ENCODE measurements at regions not wholly inside any gene's neighbourhood (a gene's known extent, or its start where the extent isn't known, plus 50 kb on each side); places are given as distances from the start of the nearest gene placed in this dataset.

DNA sequence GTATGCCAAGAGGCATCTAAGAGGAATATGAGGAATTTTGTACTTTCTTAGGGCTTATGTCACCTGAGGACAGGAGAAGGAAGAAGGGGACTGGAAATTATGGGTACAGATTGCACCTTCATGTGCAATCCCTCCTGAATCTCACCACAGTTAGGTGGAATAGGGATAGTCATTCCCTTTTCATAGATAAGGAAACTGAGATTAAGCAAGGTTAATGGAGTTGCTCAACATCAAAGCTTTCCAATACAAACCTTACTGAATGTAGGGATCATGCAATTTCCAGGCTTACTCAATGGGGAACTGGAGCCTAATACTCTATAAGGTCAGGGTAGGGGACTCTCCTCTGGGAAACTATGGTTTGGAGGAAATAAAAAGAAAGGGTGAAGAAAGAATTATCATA lies 133.0 kb downstream of the C11orf87 start:
- no peak for DNase-seq (ENCODE audit: low spot score)

DNA sequence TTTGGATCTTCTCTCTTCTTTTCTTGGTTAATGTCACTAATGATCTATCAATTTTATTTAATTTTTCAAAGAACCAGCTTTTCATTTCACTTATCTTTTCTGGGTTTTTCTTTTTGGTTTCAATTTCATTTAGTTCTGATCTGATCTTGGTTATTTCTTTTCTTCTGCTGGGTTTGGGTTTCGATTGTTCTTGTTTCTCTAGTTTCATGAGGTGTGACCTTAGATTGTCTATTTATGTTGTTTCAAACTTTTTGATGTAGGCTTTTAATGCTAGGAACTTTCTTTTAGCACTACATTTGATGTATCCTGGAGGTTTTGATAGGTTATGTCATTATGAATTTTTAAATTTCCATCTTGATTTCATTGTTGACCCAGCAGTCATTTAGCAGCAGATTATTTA lies 142.3 kb downstream of the C11orf87 start:
- no peak for DNase-seq (ENCODE audit: low spot score)

GRCh38 chr11:109582470-109582869 lies 160.5 kb downstream of the C11orf87 start:
- DNase-seq (ENCODE audit: low spot score): no peak

DNA sequence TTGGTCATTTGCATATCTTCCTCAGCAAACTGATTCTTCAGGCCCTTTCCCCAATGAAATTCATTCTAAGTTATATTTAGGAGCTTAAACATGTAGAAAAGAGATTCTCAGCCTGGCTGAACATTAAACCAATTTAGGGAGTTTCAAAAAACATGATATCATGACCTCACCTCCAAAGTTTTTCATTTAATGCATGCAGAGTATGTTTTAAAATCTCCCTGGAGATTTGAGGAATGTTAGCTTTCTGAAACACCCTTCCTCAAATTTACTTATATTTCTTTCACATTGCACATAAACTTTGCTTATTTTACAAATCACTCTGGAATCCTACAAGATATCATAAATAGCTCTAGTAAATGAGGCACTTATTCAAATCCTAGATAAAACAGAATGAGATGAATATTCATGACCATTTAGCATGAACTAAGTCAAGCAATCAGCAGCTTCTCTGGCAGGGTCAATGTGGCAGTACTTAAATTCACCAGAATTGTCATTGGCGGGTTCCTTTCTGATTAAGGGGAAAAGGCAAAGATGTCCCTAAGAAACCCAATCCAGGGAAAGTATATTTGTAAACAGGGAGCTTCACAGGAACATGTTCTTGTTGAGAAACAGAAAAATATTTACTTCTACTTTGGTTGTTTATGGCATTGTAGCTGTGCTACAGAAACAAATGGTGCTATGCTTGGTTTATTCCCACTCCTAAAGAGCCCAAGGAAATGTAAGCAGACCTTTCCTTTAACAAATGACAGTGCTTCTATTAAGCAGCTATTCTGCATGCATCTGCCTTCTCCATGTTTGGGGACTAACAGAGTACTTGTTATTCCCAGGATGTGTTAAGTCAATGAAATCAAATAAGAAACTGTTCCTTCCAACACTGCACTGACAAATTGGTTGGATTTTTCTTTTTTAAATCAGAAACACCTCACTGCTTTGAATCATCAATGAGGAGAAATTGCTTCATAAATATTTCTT lies 162.3 kb downstream of the C11orf87 start:
- no peak for DNase-seq (ENCODE audit: low spot score)

DNA sequence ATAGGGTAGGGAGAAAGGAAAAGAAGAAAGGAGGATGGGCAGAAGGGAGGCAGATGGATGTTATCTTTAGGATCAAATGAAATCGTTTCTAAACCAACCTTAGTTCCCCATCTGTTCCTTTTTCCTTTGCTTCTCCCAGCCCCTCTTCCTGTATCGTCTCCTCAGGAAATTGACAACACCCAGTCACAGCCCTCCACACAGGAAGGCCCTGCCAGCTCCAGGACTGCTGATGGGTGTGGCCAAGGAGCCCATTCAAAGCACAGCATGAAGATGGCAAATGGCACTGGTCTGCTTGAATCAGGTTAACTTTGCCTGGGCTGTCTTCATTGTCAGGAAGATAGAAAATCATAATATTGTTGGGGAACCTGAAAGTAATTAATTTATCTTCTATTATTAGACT lies 164.8 kb downstream of the C11orf87 start:
- no peak for DNase-seq (ENCODE audit: low spot score)

DNA sequence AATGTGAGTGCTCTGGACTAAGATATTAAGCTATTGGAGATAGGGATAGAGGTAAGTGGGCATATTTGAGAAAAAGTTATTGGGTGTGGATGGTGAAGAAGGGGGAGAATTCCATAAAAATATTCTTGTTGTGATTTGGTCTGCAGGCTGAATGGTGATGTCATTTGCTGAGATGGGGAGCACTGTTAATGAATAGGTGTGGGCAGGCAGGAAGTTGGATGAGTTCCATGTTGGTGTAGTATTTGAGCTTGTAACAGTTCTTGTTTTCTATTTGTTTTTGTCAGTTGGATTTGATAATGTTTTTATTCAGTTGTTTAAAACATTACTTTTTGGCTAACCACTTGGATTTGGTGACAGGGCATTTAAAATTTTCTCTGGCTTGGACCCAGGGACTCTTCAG lies 168.8 kb downstream of the C11orf87 start:
- no peak for DNase-seq (ENCODE audit: low spot score)

DNA sequence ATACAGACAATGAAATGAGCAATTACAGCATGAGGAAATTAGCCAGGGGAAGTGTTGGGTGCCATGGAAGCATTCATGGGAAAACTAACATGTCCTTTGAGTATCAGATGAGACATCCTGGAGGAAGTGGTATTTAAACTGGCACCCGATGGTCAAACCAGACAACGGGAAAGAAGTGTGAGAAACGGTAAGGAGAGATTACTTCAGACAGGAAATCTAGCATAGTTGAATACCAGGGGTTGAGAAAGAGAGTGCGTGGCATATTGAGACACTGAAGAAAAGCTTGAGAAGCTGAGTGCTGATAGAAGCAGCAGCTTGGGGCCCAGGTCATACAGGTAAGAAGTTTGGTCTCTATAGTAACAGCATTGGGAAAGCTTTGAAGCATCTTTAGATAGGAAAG lies 175.3 kb downstream of the C11orf87 start:
- DNase-seq (ENCODE audit: low spot score): no peak

DNA sequence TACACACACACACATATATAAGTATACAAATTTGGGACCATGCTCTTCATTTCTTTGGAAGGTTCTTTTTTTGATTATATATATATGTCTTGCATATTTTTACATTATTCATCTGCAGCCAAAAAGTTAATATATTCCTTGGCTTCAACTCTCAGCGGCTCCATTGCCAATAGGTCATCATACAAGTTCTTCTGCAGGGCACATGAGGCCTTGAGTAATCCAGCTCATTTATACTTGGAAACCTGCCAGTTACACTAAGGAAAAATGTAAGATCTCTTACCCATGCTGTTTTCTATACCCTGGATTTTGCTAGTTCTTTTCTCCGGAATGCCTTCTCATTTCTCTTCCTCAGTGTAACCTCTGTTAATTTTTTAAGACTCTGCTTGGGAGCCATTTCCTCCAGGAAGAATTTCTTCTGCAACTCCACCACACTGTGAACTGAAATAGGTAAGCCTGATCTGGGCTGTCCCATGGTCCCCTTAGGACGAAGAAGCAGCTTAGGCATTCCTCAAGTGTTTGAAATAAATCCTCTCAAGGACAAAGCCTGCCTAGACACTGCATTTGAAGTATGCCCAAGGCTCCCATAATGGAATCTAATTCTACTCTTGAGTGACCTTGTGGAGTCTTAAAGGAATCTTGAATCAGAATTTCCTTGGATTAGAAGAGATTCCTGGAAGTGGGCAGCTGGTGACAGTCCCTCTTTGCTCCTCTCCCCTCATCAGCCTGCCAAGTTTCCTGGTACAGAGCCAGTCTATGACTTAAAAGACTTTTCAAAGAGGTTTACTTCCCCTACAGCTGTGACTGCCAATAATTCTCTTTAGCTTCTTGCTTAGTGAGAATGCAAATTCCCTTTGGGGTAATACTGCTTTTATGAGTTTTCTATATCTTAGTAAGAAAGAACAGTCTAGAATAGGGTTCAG lies 182.8 kb downstream of the C11orf87 start:
- no peak for DNase-seq (ENCODE audit: low spot score)

DNA sequence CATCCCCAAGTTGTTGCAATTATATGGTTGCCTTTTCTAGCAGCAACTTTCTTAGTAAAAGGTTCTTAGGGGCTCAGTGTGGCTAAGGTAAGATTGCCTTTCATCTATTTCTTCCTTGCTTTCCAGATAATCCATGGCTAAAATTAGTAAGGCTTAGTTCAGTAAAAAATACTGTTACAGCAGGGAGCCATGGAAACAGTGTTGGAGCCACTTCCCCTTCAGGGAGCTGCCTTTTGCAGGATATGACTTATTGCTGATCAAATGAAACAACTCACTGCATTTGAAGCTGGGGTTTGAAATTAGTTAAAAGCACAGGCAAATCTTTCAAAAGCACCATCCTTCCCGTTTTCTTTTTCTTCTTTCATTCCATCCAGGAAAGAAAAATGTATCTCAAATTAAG lies 184.3 kb downstream of the C11orf87 start:
- DNase-seq (ENCODE audit: low spot score): no peak

- DNase-seq (ENCODE audit: low spot score): no peak
Measured at GRCh38 chr11:109609454-109610185, 187.6 kb downstream of the C11orf87 start.

DNA sequence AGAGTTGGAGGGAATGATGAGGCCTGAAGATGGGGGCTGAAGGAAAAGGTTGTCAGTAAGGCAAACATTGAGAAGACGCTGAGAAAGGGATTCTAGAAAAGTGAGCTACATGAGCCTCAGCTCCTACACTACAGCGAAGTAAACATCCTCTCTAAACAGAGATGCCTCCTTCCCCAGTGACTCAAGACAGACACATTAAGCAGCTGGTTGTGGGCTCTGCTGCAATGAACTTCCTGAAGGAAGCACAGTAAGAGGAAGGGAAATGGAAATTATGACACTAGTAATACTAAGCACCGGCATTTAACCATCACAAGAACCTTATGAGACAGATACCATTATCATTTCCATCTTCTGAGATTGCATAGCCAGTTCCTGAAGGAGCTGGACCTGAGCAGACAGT lies 190.5 kb downstream of the C11orf87 start:
- no peak for DNase-seq (ENCODE audit: low spot score)

GRCh38 chr11:109619498-109619897 lies 197.5 kb downstream of the C11orf87 start:
- no peak for DNase-seq (ENCODE audit: low spot score)

GRCh38 chr11:109629734-109630133 lies 207.7 kb downstream of the C11orf87 start:
- DNase-seq (ENCODE audit: low spot score): no peak

DNA sequence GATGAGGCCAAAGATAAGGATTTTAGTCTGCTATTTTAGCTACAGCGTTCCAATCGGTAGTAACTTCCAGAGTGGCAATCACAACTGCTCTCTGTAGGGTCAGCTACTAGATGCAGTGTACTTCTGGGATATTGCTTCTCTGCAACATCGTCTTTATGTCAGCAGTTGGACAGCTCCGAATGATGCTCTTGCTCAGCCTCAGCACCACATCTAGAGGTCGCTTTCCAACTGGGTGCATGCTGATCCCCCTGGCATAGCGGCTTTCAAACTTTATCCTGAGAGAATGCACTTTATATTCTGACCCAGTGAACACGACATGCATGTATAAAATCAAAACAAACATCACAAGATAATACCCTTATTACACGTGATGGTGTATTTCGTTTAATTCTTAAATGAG lies 219.6 kb downstream of the C11orf87 start:
- DNase-seq (ENCODE audit: low spot score): peak; percentile 44

DNA sequence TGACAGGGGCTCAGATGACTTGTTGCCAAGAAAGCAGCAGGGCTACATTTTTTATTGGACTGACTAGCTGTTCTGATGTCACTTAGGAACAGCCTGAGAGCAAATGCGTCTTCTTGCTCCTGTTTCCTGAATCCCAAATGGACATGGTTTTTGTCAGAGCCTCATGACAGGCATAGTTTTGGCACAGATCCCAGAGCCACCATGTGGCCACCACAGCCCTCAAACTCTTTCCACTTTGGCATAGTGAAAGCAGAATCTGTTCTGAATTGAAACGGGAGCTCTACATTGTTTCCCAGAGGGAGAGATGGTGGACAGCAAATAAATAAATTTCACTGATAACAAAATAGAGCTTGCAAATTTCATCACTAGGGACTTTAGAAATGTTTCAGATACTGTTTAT lies 222.2 kb downstream of the C11orf87 start:
- no peak for DNase-seq (ENCODE audit: low spot score)

GRCh38 chr11:109648804-109649203 lies 226.8 kb downstream of the C11orf87 start:
- DNase-seq (ENCODE audit: low spot score): no peak

- DNase-seq (ENCODE audit: low spot score): no peak
Measured at GRCh38 chr11:109654091-109654490, 232.1 kb downstream of the C11orf87 start.

DNA sequence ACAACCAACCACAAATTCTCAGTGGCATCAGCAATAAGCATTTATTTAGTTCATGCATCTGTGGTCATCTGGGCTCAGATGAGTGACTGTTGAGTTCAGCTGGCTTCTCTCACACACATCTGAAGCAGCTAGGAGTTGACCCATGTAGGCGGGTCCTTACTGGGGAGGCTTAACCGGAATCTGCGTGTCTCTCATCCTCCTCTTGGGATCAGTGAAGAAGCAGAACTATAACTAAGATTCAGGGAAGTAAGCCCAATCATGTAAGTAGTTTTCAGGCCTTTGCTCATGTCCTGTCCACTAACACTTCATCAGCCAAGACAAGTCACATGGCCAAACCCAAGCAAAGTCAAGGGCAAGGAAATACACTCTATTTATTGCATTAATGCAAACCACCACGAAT lies 236.2 kb downstream of the C11orf87 start:
- no peak for DNase-seq (ENCODE audit: low spot score)

GRCh38 chr11:109667719-109668118 lies 245.7 kb downstream of the C11orf87 start:
- no peak for DNase-seq (ENCODE audit: low spot score)

GRCh38 chr11:109668973-109669634 lies 247.1 kb downstream of the C11orf87 start:
- no peak for DNase-seq (ENCODE audit: low spot score)

DNA sequence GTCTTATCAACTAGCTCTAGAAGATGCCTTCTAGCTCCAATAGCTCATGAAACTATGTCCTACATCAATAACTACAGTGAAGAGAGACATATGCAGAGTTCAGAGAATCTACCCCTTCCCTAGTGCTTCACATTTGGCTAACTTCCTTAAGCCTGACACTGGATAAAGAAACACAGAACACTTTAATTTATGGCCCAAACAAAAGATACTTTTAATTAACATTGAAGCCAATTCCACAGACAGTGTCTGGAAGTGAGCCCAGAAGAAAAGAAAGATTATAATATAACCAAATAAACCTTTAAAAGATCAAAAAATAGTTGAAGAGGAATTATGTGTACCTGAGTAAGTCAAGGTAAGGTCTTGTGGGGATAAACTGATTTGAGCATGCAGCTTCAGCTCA lies 255.2 kb downstream of the C11orf87 start:
- no peak for DNase-seq (ENCODE audit: low spot score)

GRCh38 chr11:109677876-109678275 lies 255.9 kb downstream of the C11orf87 start:
- no peak for DNase-seq (ENCODE audit: low spot score)

Measured in AG08395 (cell line).